ENCODE measurements at regions not wholly inside any gene's neighbourhood (a gene's known extent, or its start where the extent isn't known, plus 50 kb on each side); places are given as distances from the start of the nearest gene placed in this dataset.
"Not testable (repeated sequence)": the region's sequence is repeated elsewhere in the genome, so short reads cannot be mapped to it uniquely, and the experiment has no call there.

- no peaks in the 10 kb centered on the region for H3K36me3 ChIP-seq (replicated peaks in 1 of 2; ENCODE audit: control insufficient read depth in 1 of 2, insufficient read depth in 2 of 2, low read length in 1 of 2)
- ChIA-PET POLR2A (no interaction called here), CTCF (no interaction called here)
- H3K27ac ChIP-seq (ENCODE audit: low read depth in 2 of 2, low read length in 1 of 2): no peak overlapping the region
- H3K4me2 ChIP-seq: no peak overlapping the region
- no peak overlapping the region for H2AFZ ChIP-seq (ENCODE audit: low read depth)
- no peaks in the 10 kb centered on the region for H3K79me2 ChIP-seq (ENCODE audit: insufficient read depth)
- H3K4me1 ChIP-seq (ENCODE audit: control insufficient read depth in 1 of 2, insufficient read depth in 2 of 2, low read depth in 1 of 2, low read length in 1 of 2): no peaks in the 10 kb centered on the region
- WGBS (ENCODE audit: low lambda C conversion rate): 94% methylated on average over 5 of the region's 5 CpGs
- no peak for TF ChIP-seq MEF2A (IDR thresholded peaks at IDR 0.05; ENCODE audit: borderline replicate concordance, low read depth)
- TF ChIP-seq USF1 (IDR thresholded peaks at IDR 0.05; ENCODE audit: borderline replicate concordance, low read depth): no peak
- TF ChIP-seq FOXM1 (IDR thresholded peaks at IDR 0.05; ENCODE audit: low read depth): no peak
- no peak for TF ChIP-seq EZH2phosphoT487 (IDR thresholded peaks at IDR 0.05; ENCODE audit: borderline replicate concordance, low read depth)
- no peak for TF ChIP-seq CHD2 (IDR thresholded peaks at IDR 0.05; ENCODE audit: low read length, partially characterized antibody)
- TF ChIP-seq MAX (IDR thresholded peaks at IDR 0.05; ENCODE audit: low read depth): no peak
- TF ChIP-seq USF2 (IDR thresholded peaks at IDR 0.05; ENCODE audit: borderline replicate concordance, low read depth, low read length): no peak
- no peak for TF ChIP-seq RFX5 (IDR thresholded peaks at IDR 0.05; ENCODE audit: low read length)
- no peak overlapping the region for H3K4me3 ChIP-seq (ENCODE audit: low read depth in 2 of 2, low read length in 1 of 2)
- no peaks in the 10 kb centered on the region for H4K20me1 ChIP-seq (ENCODE audit: insufficient read depth)
- H3F3A ChIP-seq (replicated peaks; ENCODE audit: insufficient read depth): no peaks in the 10 kb centered on the region
- H3K27me3 ChIP-seq (ENCODE audit: insufficient read depth): no peaks in the 10 kb centered on the region
- no peak overlapping the region for H3K9ac ChIP-seq
- H3K9me3 ChIP-seq: no peaks in the 10 kb centered on the region
- H3K9me2 ChIP-seq: no peaks in the 10 kb centered on the region
- no peak for DNase-seq
Measured at GRCh38 chr7:32643194-32643593, 147.9 kb downstream of the AVL9 start.

- CTCF ChIA-PET: no interaction called here
- Histone ChIP-seq H3K9me2 (no peaks in the 10 kb centered on the region), H3K27me3 (ENCODE audit: insufficient read depth) (no peaks in the 10 kb centered on the region), H3K27ac (ENCODE audit: low read depth in 2 of 2, low read length in 1 of 2) (no peak overlapping the region), H3K4me3 (ENCODE audit: low read depth in 2 of 2, low read length in 1 of 2) (no peak overlapping the region), H3K79me2 (ENCODE audit: insufficient read depth) (no peaks in the 10 kb centered on the region), H3K36me3 (replicated peaks in 1 of 2; ENCODE audit: control insufficient read depth in 1 of 2, insufficient read depth in 2 of 2, low read length in 1 of 2) (no peaks in the 10 kb centered on the region), H3K4me2 (no peak overlapping the region), H2AFZ (ENCODE audit: low read depth) (no peak overlapping the region), H4K20me1 (ENCODE audit: insufficient read depth) (no peaks in the 10 kb centered on the region), H3K9ac (no peak overlapping the region), H3F3A (replicated peaks; ENCODE audit: insufficient read depth) (no peaks in the 10 kb centered on the region), H3K4me1 (ENCODE audit: control insufficient read depth in 1 of 2, insufficient read depth in 2 of 2, low read depth in 1 of 2, low read length in 1 of 2) (no peaks in the 10 kb centered on the region), H3K9me3 (no peaks in the 10 kb centered on the region)
- POLR2A ChIA-PET: no interaction called here
- no peak for DNase-seq
- TF ChIP-seq TEAD4 (IDR thresholded peaks at IDR 0.05; ENCODE audit: borderline replicate concordance, insufficient read depth) (no peak), GABPA (IDR thresholded peaks at IDR 0.05; ENCODE audit: low read depth) (no peak), USF2 (IDR thresholded peaks at IDR 0.05; ENCODE audit: borderline replicate concordance, low read depth, low read length) (no peak)
- 95% methylated on average over 3 of the region's 3 CpGs for WGBS (ENCODE audit: low lambda C conversion rate)
Measured at GRCh38 chr7:32639122-32639521, 143.8 kb downstream of the AVL9 start.

- H3K4me3 ChIP-seq (ENCODE audit: low read depth in 2 of 2, low read length in 1 of 2); POLR2A ChIA-PET; H3K36me3 ChIP-seq (replicated peaks in 1 of 2; ENCODE audit: control insufficient read depth in 1 of 2, insufficient read depth in 2 of 2, low read length in 1 of 2); CTCF ChIA-PET; DNase-seq; H3K79me2 ChIP-seq (ENCODE audit: insufficient read depth); H3K27me3 ChIP-seq (ENCODE audit: insufficient read depth); H3K9me3 ChIP-seq; H3K4me2 ChIP-seq; H2AFZ ChIP-seq (ENCODE audit: low read depth); H3K4me1 ChIP-seq (ENCODE audit: control insufficient read depth in 1 of 2, insufficient read depth in 2 of 2, low read depth in 1 of 2, low read length in 1 of 2); H3F3A ChIP-seq (replicated peaks; ENCODE audit: insufficient read depth); H3K9ac ChIP-seq; H3K9me2 ChIP-seq; H4K20me1 ChIP-seq (ENCODE audit: insufficient read depth); H3K27ac ChIP-seq (ENCODE audit: low read depth in 2 of 2, low read length in 1 of 2): not testable (repeated sequence)
- 20% methylated on average over 1 of the region's 1 CpG for WGBS (ENCODE audit: low lambda C conversion rate)
Measured at GRCh38 chr7:32638479-32639121, 143.3 kb downstream of the AVL9 start.
